GM04503 (cell line): ENCODE measurements at regions not wholly inside any gene's neighbourhood (a gene's known extent, or its start where the extent isn't known, plus 50 kb on each side); places are given as distances from the start of the nearest gene placed in this dataset.
A peak's percentile ranks its signal among the peaks of the same experiment; 100 is the strongest.
"Not testable (repeated sequence)": the region's sequence is repeated elsewhere in the genome, so short reads cannot be mapped to it uniquely, and the experiment has no call there.

Experiments used
- DNase-seq: peaks from one replicate; pipeline ENCODE4 v3.0.0-alpha.2; 2012; ENCODE audit warnings: low read depth

DNA sequence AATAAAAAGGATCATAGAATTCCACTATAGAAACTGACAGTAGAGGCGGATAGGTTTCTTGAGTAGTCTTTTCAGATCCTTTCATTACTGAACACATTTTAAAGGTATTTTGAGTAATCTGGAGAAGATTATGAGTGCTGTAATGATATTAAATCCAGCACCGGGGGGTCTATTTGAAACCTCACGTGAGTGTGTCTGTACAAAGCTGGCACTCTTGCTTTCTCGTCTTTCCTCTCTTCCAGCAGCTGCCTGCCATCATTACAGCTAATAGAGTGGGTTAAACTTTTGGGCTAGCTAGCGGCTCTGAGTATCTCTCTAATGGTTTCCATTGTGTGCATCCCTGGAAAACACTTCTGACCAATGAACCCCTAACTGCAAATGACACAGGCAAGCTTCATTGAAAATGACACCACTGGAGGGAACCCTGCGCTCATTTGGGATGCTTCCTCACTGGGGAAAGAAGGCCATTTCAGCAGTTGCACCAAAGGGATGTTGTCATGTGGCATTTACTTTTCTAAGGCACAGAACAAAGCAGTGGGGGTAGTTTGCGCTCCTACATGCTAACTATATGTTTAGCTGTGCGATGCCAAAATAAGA lies 101.0 kb downstream of the HRH4 start:
- no peak for DNase-seq

DNA sequence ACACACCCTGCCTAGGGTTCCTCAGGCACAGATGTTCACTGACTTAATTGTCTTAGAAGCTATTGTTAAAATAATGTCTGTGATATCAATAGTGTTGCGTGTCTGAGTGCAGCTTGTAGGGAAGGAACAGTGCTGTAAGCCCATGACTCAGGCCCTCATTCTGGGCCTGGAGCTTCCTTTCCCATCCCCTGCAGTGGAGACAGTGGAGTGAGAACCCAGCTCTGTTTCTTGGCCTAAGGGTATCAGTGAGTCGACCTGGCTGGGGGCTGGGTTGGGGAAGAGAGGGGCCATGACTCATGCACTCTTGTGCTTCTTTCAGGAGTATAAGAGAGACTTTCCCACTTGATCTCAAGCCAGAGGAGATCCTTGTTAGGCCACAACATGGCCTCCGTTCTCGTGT lies 106.8 kb downstream of the HRH4 start:
- DNase-seq, result no peak

DNA sequence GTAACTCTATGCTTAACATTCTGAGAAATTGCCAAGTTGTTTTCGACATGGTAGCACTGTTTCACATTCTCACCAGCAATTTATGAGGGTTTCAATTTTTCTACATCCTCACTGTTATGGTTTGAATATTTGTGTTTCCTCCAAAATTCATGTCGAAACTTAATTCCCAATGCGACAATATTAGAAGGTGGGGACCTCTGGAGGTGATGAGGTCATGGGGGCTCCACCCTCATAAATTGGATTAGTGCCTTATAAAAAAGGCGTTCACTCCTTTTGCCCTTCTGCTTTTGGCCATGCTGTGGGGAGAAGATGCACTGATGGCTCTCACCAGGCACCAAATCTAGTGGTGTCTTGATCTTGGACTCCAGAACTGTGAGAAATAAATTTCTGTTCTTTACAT lies 110.3 kb downstream of the HRH4 start:
- DNase-seq, result no peak

DNA sequence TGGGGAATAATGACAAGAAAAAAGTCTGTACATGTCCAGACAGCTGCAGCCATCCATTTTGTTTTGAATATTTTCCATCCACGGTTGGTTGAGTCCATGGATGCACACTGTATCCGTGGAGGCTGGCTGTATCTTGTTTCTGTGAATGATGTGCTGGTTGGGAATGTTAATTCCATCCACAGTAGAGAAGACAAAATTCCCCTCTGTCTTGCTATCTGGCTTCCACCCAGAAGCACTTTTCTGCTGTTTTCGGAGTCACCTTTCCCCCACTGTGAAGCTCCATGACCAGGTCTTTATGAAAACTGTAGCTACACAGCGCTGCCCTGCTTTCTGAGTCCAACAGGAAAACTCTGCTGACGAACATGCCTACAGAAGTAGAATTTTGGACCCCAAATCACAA lies 122.3 kb downstream of the HRH4 start:
- DNase-seq, result no peak

DNA sequence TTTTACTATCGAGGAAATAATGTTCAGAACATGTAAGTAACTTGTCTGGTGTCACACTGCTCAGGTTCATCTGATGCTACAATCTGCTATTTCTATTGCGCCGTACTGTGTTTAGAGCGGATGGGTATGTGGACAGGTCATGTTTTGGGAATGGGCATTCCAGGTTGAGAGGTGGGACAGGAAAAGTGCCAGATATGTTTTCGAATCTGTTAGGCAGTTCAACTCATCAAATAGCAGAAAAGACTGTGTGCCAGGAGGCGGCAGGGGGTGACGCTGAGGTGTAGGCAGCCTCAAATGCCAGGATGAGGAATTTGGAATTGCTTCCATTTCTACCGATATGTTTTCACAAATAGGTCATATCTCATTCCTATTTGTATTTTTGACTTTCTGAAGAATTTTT lies 123.8 kb downstream of the HRH4 start:
- no peak for DNase-seq

DNA sequence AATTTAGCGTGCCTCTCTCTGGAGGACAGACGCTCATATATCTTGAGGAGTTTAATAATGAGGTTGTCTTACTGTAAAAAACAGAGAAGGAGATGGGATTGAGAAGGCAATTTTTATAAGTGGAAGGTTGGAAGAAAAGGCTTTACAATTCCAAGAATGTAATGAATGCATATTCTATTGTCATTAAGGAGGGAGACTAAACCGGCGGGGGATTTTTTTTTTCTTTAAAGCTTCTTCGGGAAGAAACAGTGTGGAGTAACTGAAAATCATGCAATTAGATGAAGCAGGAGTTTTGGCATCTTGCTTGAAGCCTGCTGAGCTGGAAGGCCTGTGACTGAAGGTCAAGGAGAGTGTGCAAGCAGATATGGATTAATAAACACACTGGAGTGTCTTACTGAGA lies 124.4 kb downstream of the HRH4 start:
- DNase-seq, result no peak

DNA sequence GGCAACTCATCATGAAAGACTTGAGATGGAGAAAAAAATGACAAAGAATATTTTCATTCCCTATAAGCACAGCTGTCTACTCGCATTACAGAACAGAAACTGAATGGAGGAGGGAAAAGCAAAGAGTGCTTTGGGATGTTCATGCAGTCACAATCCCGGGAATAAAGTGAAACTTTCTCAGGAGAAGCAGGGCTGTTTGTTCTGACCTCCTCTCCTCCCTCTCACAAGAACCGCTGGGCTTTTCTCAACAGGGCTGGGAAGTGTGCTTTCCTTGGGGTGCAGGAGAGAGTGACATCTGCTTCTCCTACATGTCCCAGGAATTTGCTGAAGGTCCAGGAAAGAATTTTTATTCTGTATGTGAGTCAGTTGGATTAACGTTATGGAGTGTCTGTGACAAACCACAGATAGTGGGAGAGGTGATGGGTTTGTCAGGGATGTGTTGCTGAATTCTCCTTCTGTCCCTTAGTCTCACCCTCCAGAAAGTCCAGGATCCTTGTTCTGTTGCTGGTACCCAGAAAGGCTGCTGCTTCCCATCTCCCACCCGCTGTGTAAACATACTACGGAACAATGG lies 125.6 kb downstream of the HRH4 start:
- DNase-seq, result no peak

DNA sequence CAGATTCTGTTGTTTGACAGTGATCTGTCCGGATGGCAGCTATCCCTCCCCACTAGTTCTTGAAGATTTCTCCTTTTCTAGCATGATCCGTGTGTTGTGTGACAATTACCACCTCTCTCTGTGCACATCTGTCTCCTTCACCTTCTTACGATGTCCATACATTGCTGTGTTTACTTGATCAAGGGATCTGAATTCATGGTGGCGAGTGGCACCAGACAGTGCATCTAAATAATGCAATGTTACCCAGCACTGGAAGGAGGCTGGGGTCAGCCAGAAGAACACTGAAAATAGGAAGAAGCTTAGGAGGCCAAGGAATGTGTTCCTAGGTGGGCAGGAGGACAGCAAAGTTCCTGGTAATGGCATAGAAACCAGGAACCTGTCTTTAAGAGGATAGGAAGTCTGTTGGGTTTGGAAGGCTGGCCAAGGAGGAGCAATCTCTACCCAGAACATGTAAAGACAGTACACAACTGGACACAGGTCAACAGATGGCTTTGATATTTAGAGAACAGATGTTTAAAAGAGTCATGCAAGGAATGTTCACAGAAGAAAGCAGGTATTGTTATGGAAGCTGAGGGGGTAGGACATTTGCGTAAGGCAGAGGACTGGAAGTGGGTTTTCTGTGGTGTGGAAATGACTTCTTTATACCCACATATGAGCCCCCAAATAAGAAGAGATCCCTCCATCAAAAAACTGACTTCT lies 126.4 kb downstream of the HRH4 start:
- no peak for DNase-seq

DNA sequence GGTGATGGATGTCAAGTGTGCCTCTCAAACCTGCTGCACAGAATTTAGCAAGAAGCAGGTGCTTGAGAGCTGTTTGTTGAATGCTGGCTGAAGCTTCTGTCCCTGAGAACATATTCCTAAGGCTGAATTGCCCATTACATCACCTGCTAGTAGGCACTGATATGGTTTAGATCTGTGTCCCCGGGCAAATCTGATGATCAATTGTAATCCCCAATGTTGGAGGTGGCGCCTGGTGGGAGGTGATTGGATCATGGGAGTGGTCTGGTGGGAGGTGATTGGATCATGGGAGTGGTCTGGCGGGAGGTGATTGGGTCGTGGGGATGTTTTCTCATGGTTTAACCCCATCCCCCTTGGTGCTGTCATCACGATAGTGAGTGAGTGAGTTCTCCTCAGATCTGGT lies 128.0 kb downstream of the HRH4 start:
- no peak for DNase-seq

DNA sequence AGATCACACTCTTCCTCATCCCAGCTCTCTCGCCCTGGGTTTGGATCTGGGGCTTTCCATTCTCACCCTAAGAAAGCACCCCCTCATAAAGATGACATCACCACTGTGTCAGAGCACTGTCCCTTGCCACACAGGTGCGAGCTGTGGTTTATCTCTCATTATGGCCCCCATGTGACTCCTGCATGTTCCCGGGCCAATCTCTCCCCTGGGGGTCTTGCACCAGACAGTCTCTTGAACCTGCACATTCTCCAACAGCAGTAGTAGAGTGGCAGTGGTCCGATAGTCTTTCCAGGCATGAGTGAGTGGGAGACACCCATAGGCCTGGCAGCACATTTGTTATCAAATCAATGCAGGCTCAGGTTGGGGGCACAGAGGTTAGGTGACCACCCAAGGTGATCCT lies 130.5 kb downstream of the HRH4 start:
- no peak for DNase-seq

DNA sequence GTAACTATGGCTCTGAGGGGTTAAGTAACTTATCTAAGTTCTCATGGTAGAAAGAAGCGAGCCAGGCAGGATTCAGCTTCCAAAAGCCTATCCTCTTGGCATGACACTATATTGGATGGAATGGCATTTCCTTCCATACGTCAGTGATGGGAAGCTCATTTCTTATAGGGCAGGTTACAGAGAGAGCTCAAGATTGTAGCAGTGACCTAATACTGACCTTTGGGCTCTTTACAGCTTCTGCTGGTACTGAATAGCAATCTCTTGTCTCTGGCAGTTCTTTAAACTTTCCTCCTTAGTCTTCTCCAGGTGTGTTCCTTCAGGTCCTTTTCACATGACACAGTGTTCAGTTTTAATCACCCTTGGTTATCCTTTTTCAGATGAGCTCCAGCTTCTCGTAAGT lies 133.0 kb downstream of the HRH4 start:
- no peak for DNase-seq

DNA sequence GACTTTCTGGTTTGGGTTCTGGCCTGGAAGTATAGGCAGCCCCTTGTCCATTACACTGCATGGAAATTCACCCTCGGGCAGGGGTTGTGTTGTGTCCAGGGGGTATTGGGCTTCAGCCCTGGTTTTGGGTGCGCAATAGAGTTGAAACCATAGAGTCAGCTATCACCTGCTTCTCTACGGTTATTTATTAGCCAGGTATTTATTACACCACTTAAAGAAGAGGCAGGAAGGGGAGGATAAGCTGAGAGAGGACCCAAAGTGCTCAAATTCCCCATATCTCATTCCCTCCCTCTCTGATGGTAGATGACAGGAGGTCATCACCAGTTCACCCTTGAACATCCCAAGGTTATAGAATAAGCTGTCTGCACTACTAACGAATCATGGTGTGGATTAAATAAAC lies 133.4 kb downstream of the HRH4 start:
- DNase-seq, result no peak

DNA sequence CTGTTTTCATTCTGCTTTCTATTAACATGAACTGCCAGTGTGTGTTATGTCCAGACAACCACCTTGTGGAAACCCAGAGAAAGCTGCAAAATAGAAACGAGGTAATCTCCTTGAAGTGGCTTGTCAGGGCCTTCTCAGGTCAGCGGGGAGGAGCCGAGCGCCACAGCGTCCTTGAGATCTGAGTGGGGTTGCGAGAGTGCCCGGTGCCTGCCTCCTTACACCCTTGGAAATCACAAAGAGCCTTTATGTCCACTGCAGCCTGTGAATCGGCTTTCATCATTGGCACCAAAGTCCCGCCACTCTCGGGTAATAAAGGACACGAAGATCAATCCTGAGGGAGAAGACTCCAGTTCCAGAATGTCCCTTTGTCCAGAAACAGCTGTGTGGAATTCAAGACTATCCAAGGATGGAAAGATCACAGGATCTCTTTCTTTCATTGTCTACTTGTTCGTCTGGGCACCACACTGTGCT lies 135.2 kb downstream of the HRH4 start:
- DNase-seq, result no peak

DNA sequence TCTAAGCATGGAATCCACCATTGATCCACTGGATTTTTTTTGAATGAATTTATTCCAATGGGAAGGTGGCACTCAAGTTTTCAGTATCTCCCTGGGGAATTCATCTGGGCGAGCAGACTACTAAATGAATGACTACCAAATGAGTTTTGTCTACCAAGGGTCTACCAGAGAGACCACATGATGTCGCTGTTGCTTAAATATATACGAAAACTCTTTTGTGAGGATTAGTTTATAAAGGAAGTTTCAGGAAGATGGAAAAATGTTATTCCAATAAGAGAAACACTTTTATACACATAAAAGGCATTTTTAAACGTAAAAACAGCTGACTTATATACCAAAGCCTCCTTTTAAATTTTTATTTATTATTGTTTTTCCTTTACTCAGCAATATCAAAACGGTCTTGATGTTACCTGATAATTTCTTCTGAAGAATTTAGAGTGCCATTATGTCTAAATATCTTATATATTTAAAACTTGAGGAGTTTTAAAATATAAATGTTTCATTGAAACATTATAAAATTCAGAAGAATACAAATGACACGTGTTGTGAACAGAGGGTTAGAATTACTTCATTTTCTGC lies 139.7 kb downstream of the HRH4 start:
- peak; percentile 20 for DNase-seq

DNA sequence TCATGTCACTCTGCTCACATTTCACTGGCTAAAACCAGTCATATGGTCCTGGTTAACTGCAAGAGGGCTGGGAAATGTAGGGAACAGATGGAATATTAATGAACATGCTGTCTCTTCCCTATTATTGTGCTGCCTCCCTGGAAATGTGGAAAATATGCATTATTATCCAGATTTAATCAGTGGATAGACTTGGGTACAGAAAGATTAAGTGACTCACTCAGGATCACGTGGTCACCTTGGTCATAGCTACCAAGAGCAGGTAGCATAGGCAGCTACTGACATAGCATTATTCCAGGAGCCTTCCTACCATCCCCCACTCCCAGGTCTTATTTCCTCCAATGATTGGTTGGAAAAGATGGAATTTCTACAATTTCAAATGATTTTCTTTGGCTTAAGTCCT lies 141.1 kb downstream of the HRH4 start:
- DNase-seq, result no peak

DNA sequence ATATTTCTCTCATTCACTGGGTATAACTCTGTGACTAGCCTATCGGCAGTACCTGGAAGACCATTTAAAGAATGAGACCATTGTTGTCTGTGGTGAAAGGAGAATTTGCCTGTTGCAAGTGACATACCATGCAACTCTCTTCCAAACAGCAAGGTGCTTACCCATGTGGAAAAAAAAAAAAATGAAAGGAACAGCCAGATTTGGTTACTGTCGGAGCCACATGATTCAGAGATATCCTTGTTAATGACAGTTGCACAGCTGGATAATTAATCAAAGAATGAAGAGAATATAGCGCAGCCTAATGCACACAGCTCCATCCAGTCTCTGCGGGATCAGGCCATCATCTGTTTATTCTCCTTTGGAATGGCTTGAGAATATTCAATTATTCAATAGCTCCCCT lies 141.8 kb downstream of the HRH4 start:
- no peak for DNase-seq

DNA sequence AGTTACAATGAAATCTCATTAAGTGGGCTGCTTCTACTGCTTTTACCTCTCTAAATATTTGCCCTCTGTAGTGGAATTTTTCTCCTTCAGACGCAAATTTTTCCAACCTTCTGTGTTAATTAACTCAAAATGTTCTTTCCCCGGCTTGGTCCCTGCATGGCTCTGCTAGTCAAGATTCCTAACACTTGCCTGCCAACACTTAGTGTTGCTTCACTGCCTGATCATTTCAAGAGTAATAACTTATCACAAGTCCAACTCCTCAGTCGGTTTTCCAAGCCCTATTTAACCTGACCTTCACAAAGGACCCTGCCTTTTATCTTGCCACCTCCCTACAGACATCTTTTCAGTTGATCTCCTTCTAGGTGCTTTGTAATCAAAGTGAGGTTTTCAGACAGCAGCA lies 142.7 kb downstream of the HRH4 start:
- DNase-seq, result no peak

DNA sequence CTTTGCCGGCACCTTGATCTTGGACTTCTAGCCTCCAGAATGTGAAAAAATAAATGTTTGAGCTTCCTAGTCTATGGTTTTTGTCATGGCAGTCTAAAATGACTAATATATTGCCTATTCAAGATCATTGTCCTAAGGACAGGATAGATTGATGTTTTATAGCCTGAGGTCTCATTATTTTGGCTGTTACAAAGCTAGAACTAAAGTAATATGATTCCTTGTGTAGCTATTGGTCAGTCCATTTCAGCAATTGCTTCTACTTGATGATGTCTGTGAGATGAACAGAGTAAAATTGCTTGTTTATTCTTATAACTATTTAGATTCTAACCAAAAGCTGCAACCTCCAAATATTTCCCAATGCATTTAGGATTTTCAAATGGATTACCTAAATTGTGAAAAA lies 145.0 kb downstream of the HRH4 start:
- DNase-seq, result no peak

DNA sequence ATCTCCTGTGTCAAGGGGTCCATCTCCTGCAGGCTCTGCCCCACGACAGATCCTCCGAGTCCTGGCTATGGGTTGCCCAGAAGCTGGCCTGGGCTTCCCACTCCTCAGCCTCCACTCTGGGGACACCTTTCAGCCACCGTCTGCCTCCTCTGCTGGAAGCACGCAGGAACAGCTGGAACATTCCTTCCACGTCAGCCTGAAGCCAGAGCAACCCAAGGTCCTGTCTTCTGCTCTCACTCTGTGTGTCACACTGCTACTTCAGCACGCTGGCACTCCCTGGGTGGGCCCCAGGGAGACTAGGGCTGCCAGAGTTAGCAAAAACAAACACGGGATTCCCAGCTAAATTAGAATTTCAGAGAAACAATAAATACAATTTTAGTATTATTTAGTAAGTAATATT lies 148.8 kb downstream of the HRH4 start:
- no peak for DNase-seq

DNA sequence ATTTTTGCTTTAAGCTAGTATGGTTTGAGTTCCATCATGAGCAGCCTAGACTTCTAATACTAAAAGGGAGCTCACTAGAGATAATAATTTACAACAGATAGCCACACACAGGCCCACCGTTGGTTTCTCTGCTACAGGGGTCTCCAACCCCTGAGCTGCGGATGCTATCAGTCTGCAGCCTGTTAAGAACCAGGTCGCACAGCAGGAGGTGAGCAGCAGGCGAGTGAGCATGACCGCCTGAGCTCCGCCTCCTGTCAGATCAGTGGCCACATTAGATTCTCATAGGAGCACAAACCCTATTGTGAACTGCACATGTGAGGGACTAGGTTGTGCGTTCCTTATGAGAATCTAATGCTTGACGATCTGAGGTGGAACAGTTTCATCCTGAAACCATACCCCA lies 150.6 kb downstream of the HRH4 start:
- no peak for DNase-seq

DNA sequence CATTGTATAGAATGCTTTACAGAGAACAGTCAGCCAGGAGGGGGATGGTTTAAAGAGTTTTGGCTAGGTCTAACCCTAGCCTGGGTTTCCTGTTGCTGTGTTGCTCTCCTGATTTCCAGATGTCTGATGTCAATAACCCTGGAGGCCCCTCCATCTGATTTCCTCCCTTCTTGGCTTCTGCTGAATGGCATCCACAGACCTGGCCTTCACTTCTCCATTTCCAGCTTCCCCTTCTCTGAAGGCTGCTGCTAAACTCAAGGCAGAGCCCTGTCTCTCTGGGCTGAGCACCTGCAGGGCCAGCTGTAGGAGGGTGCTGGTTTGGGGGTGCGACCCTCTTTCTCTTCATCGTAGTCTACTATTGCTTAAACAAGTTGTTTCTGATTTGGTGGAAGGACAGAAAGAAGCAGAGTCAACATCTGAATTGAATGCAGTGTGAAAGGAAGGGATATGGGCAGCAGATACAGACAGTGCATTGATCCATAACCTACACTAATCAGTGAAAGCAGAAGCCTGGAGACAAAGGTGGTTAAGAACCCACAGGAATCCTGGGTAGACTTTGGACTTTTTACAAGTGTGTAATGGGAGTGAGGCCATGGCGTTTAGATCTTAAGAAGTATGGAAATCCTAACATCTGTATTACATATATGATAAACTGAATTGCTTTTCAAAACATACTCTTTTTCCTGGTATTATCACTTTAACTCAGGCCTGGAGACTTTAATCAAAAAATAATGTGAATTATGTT lies 153.6 kb downstream of the HRH4 start:
- DNase-seq, result no peak

DNA sequence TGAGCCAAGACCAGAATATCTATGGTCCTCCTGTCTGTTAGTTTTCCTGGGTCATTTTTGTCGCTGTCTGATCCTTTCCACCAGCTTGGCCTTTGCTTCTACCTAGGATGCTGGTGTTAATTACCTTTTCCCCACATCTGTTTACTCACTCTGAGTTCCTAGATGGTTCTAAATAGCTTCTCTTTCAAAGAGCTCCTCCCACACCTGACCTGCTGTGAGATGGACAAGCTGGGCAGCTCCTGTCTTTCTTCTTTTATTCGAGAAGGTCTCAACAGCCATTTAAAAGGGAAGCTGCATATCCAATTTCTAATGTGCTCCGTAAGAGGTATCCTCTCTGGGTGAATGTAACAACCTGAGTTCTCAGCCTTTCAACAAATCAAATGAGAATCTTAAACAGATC lies 156.2 kb downstream of the HRH4 start:
- DNase-seq, result no peak

DNA sequence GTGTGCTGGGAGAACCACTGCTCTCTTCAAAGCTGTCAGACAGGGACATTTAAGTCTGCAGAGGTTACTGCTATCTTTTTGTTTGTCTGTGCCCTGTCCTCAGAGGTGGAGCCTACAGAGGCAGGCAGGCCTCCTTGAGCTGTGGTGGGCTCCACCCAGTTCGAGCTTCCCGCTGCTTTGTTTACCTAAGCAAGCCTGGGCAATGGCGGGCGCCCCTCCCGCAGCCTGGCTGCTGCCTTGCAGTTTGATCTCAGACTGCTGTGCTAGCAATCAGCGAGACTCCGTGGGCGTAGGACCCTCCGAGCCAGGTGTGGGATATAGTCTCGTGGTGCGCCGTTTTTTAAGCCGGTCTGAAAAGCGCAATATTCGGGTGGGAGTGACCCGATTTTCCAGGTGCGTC lies 164.0 kb downstream of the HRH4 start:
- not testable (repeated sequence) for DNase-seq
